ENCODE measurements at regions not wholly inside any gene's neighbourhood (a gene's known extent, or its start where the extent isn't known, plus 50 kb on each side); places are given as distances from the start of the nearest gene placed in this dataset.

DNA sequence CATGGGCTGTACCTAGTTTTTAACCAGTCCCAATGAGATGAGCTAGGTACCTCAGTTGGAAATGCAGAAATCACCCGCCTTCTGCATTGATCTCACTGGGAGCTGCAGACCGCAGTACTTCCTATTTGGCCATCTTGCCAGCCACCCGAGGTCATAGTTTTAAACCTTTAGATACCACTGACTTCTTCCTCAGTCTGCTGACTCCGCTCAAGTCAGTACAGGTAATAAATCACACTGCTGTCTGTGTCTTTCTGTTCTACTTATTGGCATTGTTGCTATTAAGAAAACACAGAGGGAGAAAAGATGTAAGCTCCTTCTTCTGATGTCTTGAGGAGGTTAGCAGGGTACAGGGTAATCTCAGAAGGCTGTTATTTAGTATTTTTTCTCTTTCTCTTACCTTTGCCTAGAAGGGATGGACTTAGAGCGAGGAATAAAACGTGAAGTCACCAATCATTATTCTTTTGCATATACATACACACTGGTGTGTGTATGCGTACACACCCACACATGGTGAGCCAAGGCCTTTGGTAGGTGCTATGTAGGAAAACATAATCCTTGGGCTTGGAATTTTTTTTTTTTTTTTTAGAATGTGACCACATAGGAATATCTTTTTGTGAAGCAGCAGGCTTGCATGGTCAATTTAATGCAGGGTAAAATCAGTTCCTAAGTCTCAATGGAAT lies 197.2 kb downstream of the EDEM1 start:
- Histone ChIP-seq H3K9me3 (no peaks in the 10 kb centered on the region), H3K27ac (no peak overlapping the region), H3K4me3 (no peak overlapping the region), H3K27me3 (no peaks in the 10 kb centered on the region), H3K4me1 (no peaks in the 10 kb centered on the region), H3K36me3 (no peaks in the 10 kb centered on the region)
- no peak for TF ChIP-seq POLR2A (IDR thresholded peaks at IDR 0.05)
- TF ChIP-seq, protein P1, sequence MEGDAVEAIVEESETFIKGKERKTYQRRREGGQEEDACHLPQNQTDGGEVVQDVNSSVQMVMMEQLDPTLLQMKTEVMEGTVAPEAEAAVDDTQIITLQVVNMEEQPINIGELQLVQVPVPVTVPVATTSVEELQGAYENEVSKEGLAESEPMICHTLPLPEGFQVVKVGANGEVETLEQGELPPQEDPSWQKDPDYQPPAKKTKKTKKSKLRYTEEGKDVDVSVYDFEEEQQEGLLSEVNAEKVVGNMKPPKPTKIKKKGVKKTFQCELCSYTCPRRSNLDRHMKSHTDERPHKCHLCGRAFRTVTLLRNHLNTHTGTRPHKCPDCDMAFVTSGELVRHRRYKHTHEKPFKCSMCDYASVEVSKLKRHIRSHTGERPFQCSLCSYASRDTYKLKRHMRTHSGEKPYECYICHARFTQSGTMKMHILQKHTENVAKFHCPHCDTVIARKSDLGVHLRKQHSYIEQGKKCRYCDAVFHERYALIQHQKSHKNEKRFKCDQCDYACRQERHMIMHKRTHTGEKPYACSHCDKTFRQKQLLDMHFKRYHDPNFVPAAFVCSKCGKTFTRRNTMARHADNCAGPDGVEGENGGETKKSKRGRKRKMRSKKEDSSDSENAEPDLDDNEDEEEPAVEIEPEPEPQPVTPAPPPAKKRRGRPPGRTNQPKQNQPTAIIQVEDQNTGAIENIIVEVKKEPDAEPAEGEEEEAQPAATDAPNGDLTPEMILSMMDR (IDR thresholded peaks at IDR 0.05): no peak
- DNase-seq: no peak
- intact Hi-C loops (cut with DNase I; ENCODE audit: low total_unique reads): no loop called here

DNA sequence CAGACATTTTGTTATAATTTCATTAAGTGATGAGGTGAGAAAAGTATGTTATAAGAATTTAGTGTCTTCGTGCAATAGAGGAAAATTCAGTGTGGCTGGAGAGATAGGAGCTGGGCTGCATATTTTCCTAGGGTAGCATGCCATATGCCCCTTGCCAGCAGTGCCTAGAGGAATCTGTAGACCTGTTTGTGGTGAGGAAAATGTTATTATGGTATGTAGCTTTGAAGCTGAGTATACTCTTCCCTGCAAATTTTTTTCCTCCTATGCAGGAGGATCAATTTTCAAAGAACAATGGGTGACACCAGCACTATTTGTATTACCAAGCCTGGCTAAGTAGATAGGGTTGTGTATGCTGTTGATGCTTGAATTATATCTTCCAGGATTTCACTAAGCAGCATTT lies 200.6 kb downstream of the EDEM1 start:
- H3K9me3 ChIP-seq: no peaks in the 10 kb centered on the region
- H3K36me3 ChIP-seq: no peaks in the 10 kb centered on the region
- no peaks in the 10 kb centered on the region for H3K27me3 ChIP-seq
- no peak for DNase-seq
- no peak overlapping the region for H3K27ac ChIP-seq
- no peak overlapping the region for H3K4me3 ChIP-seq
- intact Hi-C loops (cut with DNase I; ENCODE audit: low total_unique reads): no loop called here
- TF ChIP-seq, protein P1 (IDR thresholded peaks at IDR 0.05): no peak
- no peaks in the 10 kb centered on the region for H3K4me1 ChIP-seq

DNA sequence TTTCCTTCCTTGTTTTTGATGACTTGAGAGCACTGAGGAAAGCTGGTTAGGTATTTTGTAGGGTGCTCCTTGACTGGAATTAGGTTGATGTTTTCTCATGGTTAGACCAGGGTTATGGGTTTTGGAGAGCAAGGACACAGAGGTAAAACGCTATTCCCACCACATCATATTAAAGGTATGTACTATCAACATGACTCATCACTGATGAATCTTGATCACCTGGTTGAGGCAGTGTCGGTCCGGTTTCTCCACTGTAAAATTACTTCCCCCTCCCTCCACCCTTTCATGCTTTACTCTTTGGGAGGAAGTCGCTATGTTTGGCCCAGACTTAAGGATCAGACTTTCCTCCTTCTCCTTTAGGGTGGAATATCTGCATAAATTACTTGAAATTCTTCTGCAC lies 201.6 kb downstream of the EDEM1 start:
- Histone ChIP-seq H3K9me3 (no peaks in the 10 kb centered on the region), H3K4me1 (no peaks in the 10 kb centered on the region), H3K27ac (no peak overlapping the region), H3K27me3 (no peaks in the 10 kb centered on the region), H3K4me3 (no peak overlapping the region), H3K36me3 (no peaks in the 10 kb centered on the region)
- TF ChIP-seq, protein P1 (IDR thresholded peaks at IDR 0.05): no peak
- no peak for TF ChIP-seq POLR2A (IDR thresholded peaks at IDR 0.05)
- DNase-seq: no peak
- intact Hi-C loops (cut with DNase I; ENCODE audit: low total_unique reads): no loop called here

DNA sequence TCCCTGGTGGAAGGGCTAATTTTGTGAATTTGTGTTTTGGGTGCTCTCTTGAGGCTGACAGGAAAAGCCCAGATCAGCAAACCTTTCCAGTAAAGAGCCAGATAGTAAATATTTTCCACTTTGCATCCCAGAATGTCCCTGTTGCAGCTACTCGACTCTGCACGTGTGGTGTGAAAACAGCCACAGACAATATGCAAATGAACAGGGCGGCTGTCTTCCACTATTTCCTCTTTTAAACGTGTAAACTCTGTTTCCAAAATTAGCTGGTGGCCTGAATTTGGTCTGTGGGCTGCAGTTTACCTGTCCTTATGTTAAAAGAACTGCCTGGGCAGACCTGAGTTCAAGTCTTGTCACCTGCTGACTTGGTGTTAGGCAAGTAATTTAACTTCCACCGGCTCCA lies 202.7 kb downstream of the EDEM1 start:
- no peaks in the 10 kb centered on the region for H3K9me3 ChIP-seq
- TF ChIP-seq POLR2A (IDR thresholded peaks at IDR 0.05): no peak
- TF ChIP-seq, protein P1 (IDR thresholded peaks at IDR 0.05): no peak
- H3K36me3 ChIP-seq: no peaks in the 10 kb centered on the region
- H3K4me3 ChIP-seq: no peak overlapping the region
- no peak overlapping the region for H3K27ac ChIP-seq
- H3K27me3 ChIP-seq: no peaks in the 10 kb centered on the region
- no peak for DNase-seq
- no peaks in the 10 kb centered on the region for H3K4me1 ChIP-seq
- intact Hi-C loops (cut with DNase I; ENCODE audit: low total_unique reads): no loop called here

DNA sequence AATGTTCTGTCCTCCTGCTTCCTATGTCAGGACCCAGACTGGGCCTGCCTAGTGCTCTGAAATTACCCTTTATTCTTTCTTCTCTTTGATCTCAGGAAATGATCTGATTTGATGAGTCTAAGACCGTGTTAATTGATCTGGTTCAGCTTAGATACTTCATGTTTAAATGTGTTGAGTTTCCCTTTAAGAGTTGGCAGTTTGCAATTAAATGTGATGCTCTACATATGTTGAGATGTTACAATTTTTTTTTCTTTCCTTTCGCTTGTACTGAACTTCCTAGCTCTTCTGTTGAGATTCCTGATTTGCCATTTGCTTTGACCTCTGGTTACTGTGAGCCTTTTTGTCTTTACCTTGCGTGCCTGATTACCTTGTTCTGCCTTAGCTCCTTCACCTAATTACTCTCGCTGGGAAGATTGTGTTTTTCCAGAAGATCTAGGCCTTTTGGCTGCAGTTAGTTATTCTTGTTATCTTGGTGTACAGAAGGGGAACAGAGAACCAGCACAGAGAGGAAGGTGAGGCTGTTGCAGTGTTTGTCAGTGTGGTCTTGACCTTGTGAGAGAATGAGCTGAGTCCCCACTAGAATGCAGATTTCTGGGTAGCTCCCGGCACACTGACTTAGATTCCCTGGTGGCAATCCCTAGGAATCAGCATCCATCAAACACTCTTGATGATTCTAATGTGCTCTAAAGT lies 203.6 kb downstream of the EDEM1 start:
- DNase-seq: no peak
- no peak for TF ChIP-seq POLR2A (IDR thresholded peaks at IDR 0.05)
- TF ChIP-seq, protein P1 (IDR thresholded peaks at IDR 0.05): no peak
- no peaks in the 10 kb centered on the region for H3K9me3 ChIP-seq
- H3K4me1 ChIP-seq: no peaks in the 10 kb centered on the region
- H3K4me3 ChIP-seq: no peak overlapping the region
- intact Hi-C loops (cut with DNase I; ENCODE audit: low total_unique reads): no loop called here
- no peaks in the 10 kb centered on the region for H3K27me3 ChIP-seq
- H3K27ac ChIP-seq: no peak overlapping the region
- H3K36me3 ChIP-seq: no peaks in the 10 kb centered on the region
